HepG2 (cell line): ENCODE measurements at regions not wholly inside any gene's neighbourhood (a gene's known extent, or its start where the extent isn't known, plus 50 kb on each side); places are given as distances from the start of the nearest gene placed in this dataset.

Experiments used
- ARID5B ChIP-seq: IDR thresholded peaks from 2 replicates; pipeline ENCODE4 v1.4.0; 2020; ENCODE audit warnings: mild to moderate bottlenecking, missing genetic modification reagents
- ASH2L ChIP-seq: fragments of 300-600, 200-600 bp; sonication (generic); IDR thresholded peaks from 2 replicates; pipeline ENCODE4 v1.7.0; 2017; ENCODE audit warnings: low read depth, mild to moderate bottlenecking, moderate library complexity, mixed read lengths, low read length; ENCODE audit not compliant: insufficient read length
- CEBPB ChIP-seq: IDR thresholded peaks from 2 replicates; pipeline ENCODE4 v1.6.1; 2011; ENCODE audit warnings: low read depth, low read length, improper control_type of control experiment, borderline replicate concordance
- GATAD2A ChIP-seq: IDR thresholded peaks from 2 replicates; pipeline ENCODE4 v1.6.1; 2016
- IRF1 ChIP-seq: sonication (generic); formaldehyde crosslinking; IDR thresholded peaks from 2 replicates; pipeline ENCODE4 v1.4.0; 2020; ENCODE audit warnings: low read depth, mild to moderate bottlenecking, missing genetic modification reagents
- KAT7 ChIP-seq: IDR thresholded peaks from 2 replicates; pipeline ENCODE4 v1.6.1; 2018; ENCODE audit warnings: borderline replicate concordance, missing compliant biosample characterization
- KDM5A ChIP-seq: fragments of 200-600 bp; sonication (generic); IDR thresholded peaks from 2 replicates; pipeline ENCODE4 v1.7.0; 2018; ENCODE audit warnings: antibody characterized with exemption, mild to moderate bottlenecking, low read length, borderline replicate concordance
- MLXIP ChIP-seq: sonication (generic); formaldehyde crosslinking; IDR thresholded peaks from 2 replicates; pipeline ENCODE4 v1.9.0; 2021; ENCODE audit warnings: missing genetic modification reagents, borderline replicate concordance
- PHF5A ChIP-seq: IDR thresholded peaks from one replicate; pipeline ENCODE4 v1.6.1; 2018; ENCODE audit warnings: low read depth, missing genetic modification reagents; ENCODE audit not compliant: unreplicated experiment
- PLSCR1 ChIP-seq: sonication (generic); formaldehyde crosslinking; IDR thresholded peaks from 2 replicates; pipeline ENCODE4 v1.5.0; 2020; ENCODE audit warnings: missing genetic modification reagents, mild to moderate bottlenecking, borderline replicate concordance
- POLR2AphosphoS2 ChIP-seq: IDR thresholded peaks from 2 replicates; pipeline ENCODE4 v1.6.1; 2011; ENCODE audit warnings: low read depth, low read length, improper control_type of control experiment
- REST ChIP-seq, 2 experiments: IDR thresholded peaks; 2 replicates each; pipeline ENCODE4 v1.6.1; 2011 to 2012; ENCODE audit warnings: low read length in 2 of 2, borderline replicate concordance in 1 of 2, low read depth in 1 of 2, mild to moderate bottlenecking in 1 of 2, moderate library complexity in 1 of 2
- ZFYVE20 ChIP-seq: sonication (generic); formaldehyde crosslinking; IDR thresholded peaks from 2 replicates; pipeline ENCODE4 v1.8.0; 2023; ENCODE audit warnings: low read depth, mild to moderate bottlenecking, moderate library complexity, missing genetic modification reagents, borderline replicate concordance
- ZNF484 ChIP-seq: sonication (generic); formaldehyde crosslinking; IDR thresholded peaks from 2 replicates; pipeline ENCODE4 v1.5.1; 2020; ENCODE audit warnings: mild to moderate bottlenecking, low read depth, missing genetic modification reagents, borderline replicate concordance
- ZNF619 ChIP-seq: sonication (generic); formaldehyde crosslinking; IDR thresholded peaks from 2 replicates; pipeline ENCODE4 v1.4.0; 2020; ENCODE audit warnings: mild to moderate bottlenecking, missing genetic modification reagents
- ZNF883 ChIP-seq: sonication (generic); formaldehyde crosslinking; IDR thresholded peaks from 2 replicates; pipeline ENCODE4 v1.5.1; 2020; ENCODE audit warnings: mild to moderate bottlenecking, missing genetic modification reagents; ENCODE audit errors: not compliant biosample characterization
- ZNF891 ChIP-seq: sonication (generic); formaldehyde crosslinking; IDR thresholded peaks from 2 replicates; pipeline ENCODE4 v1.5.0; 2020; ENCODE audit warnings: mild to moderate bottlenecking, missing genetic modification reagents

GRCh38 chr6:167238146-167238693 lies 52.9 kb upstream of the UNC93A start (continued):
- no peak for TF ChIP-seq KDM5A
- peak; percentile 75 for TF ChIP-seq ZNF883 (CRISPR knock-in tag)
- no peak for TF ChIP-seq ASH2L
- no peak for TF ChIP-seq CEBPB
- no peak for TF ChIP-seq PHF5A (CRISPR knock-in tag)
- no peak for TF ChIP-seq MLXIP (CRISPR knock-in tag)
- no peak for TF ChIP-seq PLSCR1 (CRISPR knock-in tag)
- TF ChIP-seq REST (IDR thresholded peaks at IDR 0.05; ENCODE audit: borderline replicate concordance in 1 of 2, low read depth in 1 of 2, low read length in 2 of 2) = 0 out of 4 replicates have a peak, but pooled peaks of 1 of the 2 experiments have one; percentile 14
- TF ChIP-seq IRF1 (CRISPR knock-in tag) = no peak
- peak; percentile 80 for TF ChIP-seq ARID5B (CRISPR knock-in tag)
- no peak for TF ChIP-seq POLR2AphosphoS2
- no peak for TF ChIP-seq ZFYVE20 (CRISPR knock-in tag)
- TF ChIP-seq GATAD2A (CRISPR knock-in tag) = peak; percentile 72
- peak; percentile 85 for TF ChIP-seq ZNF891 (CRISPR knock-in tag)
- no peak for TF ChIP-seq ZNF619 (CRISPR knock-in tag)
- TF ChIP-seq ZNF484 (CRISPR knock-in tag) = no peak; the same call in 1 of the 2 replicates
- TF ChIP-seq KAT7 = 0 out of 2 replicates have a peak, but pooled peaks have one; percentile 10
